K562 (cell line): ENCODE measurements at regions not wholly inside any gene's neighbourhood (a gene's known extent, or its start where the extent isn't known, plus 50 kb on each side); places are given as distances from the start of the nearest gene placed in this dataset.

Experiments used
- ATAC-seq: fragments of 200-7000 bp; cut with Tn5 transposase; 3 replicates; pipeline ENCODE4 v1.9.1; 2020; ENCODE audit warnings: moderate library complexity
- BruUV-seq: library from RNA; stranded (reverse); fragments of 400-500 nt; replicated peaks from 2 replicates; lab custom pipeline; 2021; lab: Mats Ljungman, UMichigan
- CTCF ChIA-PET: fragments of 300-600 bp; formaldehyde crosslinking; extraction: SDS; loops from one replicate; lab custom pipeline; 2021; ENCODE audit warnings: low intra/inter-chr PET ratio; lab: Yijun Ruan, JAX
- POLR2A ChIA-PET: fragments of 300-600, 350-650 bp; sonication (Branson Sonifier 250); formaldehyde crosslinking; extraction: SDS; loops from one replicate; lab custom pipeline; 2021; ENCODE audit warnings: antibody characterized with exemption, inconsistent platforms; lab: Yijun Ruan, JAX
- DNase-seq, 4 experiments: peaks; one replicate each; pipeline versions ENCODE4 v3.0.0 to v3.0.0-alpha.2; 2011 to 2018; ENCODE audit warnings: low spot score in 3 of 4, mixed read lengths in 3 of 4; ENCODE audit errors: extremely low read depth in 1 of 4
- FAIRE-seq: peaks from 2 replicates; lab custom pipeline; 2011; peaks lifted over from hg19 to GRCh38; lab: Jason Lieb, UNC
- H2AFZ ChIP-seq: 2 replicates; pipeline ENCODE4 v1.6.0; 2011; ENCODE audit warnings: low read depth, low read length, control low read depth, inconsistent platforms
- H3K27ac ChIP-seq: fragments of 200-600 bp; 3 replicates; pipeline ENCODE4 v1.8.0; 2011; ENCODE audit warnings: low read depth, mild to moderate bottlenecking, control low read depth, inconsistent platforms, low read length, moderate library complexity, mixed read lengths; ENCODE audit errors: extremely low read depth
- H3K27me3 ChIP-seq, 2 experiments: fragments of 300-600 bp in 1 of 2; 2 replicates in 1 of 2; 3 replicates in 1 of 2; pipeline versions ENCODE4 v1.6.0 to v1.8.0; 2011; ENCODE audit warnings: inconsistent platforms in 2 of 2, low read length in 2 of 2, mild to moderate bottlenecking in 1 of 2, mixed read lengths in 1 of 2, moderate library complexity in 1 of 2; ENCODE audit not compliant: control insufficient read depth in 2 of 2, insufficient read depth in 2 of 2
- H3K36me3 ChIP-seq: fragments of 300-600 bp; 3 replicates; pipeline ENCODE4 v1.8.0; 2011; ENCODE audit warnings: mild to moderate bottlenecking, low read length, inconsistent platforms; ENCODE audit not compliant: control insufficient read depth, insufficient read depth
- H3K4me1 ChIP-seq, 2 experiments: fragments of 200-600 bp in 1 of 2; replicated peaks in 1 of 2; 2 replicates in 1 of 2; 3 replicates in 1 of 2; pipeline versions ENCODE4 v1.5.1 to v1.8.0; 2011; ENCODE audit warnings: inconsistent platforms in 2 of 2, low read length in 2 of 2, mild to moderate bottlenecking in 1 of 2, mixed read lengths in 1 of 2, moderate library complexity in 1 of 2; ENCODE audit not compliant: control insufficient read depth in 2 of 2, insufficient read depth in 2 of 2
- H3K4me2 ChIP-seq: 2 replicates; pipeline ENCODE4 v1.6.1; 2011; ENCODE audit warnings: low read length, control low read depth, inconsistent platforms, mixed read lengths; ENCODE audit not compliant: insufficient read depth
- H3K4me3 ChIP-seq: fragments of 200-600 bp; sonication (generic), shearing (Covaris generic); 2 replicates; pipeline ENCODE4 v1.5.1; 2016; ENCODE audit warnings: control low read depth, inconsistent platforms
- H3K79me2 ChIP-seq: fragments of 200-600 bp; 3 replicates; pipeline ENCODE4 v1.8.0; 2011; ENCODE audit warnings: low read length, inconsistent platforms; ENCODE audit not compliant: control insufficient read depth, insufficient read depth
- H3K9ac ChIP-seq, 2 experiments: 2 replicates each; pipeline versions ENCODE4 v1.6.0 to v1.6.1; 2011; ENCODE audit warnings: low read depth in 2 of 2, low read length in 2 of 2, control low read depth in 1 of 2, inconsistent platforms in 1 of 2, mild to moderate bottlenecking in 1 of 2, mixed read lengths in 1 of 2; ENCODE audit not compliant: insufficient read depth in 1 of 2
- H3K9me1 ChIP-seq: one replicate; pipeline ENCODE4 v1.6.0; 2011; ENCODE audit warnings: inconsistent platforms, mild to moderate bottlenecking, low read length, moderate library complexity; ENCODE audit not compliant: control insufficient read depth, insufficient read depth
- H3K9me3 ChIP-seq: replicated peaks from 2 replicates; pipeline ENCODE4 v1.5.1; 2011; ENCODE audit warnings: low read depth, low read length, inconsistent platforms; ENCODE audit not compliant: control insufficient read depth, insufficient read depth
- H4K20me1 ChIP-seq: replicated peaks from 2 replicates; pipeline ENCODE4 v1.6.1; 2011; ENCODE audit warnings: low read length, inconsistent platforms, mixed read lengths; ENCODE audit not compliant: control insufficient read depth, insufficient read depth
- CC2D1A ChIP-seq: fragments of 450-650 bp; IDR thresholded peaks from 2 replicates; pipeline ENCODE4 v1.6.1; 2017; ENCODE audit warnings: mild to moderate bottlenecking
- ETV6 ChIP-seq, 3 experiments: fragments of 150-350 bp in 1 of 3; sonication (generic) in 1 of 3; formaldehyde crosslinking in 1 of 3; IDR thresholded peaks; 2 replicates each; pipeline versions ENCODE4 v1.6.1 to v1.8.0; 2014 to 2022; ENCODE audit warnings: borderline replicate concordance in 2 of 3, low read depth in 2 of 3, antibody characterized with exemption in 1 of 3, low read length in 1 of 3, mild to moderate bottlenecking in 1 of 3, missing genetic modification reagents in 1 of 3
- FOXJ2 ChIP-seq: fragments of 200-800 bp; sonication (Bioruptor generic); IDR thresholded peaks from 2 replicates; pipeline ENCODE4 v1.6.1; 2016; ENCODE audit warnings: missing genetic modification characterization, missing compliant biosample characterization
- NBN ChIP-seq: fragments of 450-650 bp; IDR thresholded peaks from 2 replicates; pipeline ENCODE4 v1.6.1; 2016; ENCODE audit warnings: low read depth, mild to moderate bottlenecking
- NCOA6 ChIP-seq: fragments of 450-650 bp; IDR thresholded peaks from 2 replicates; pipeline ENCODE4 v1.6.1; 2017; ENCODE audit warnings: mild to moderate bottlenecking
- NFXL1 ChIP-seq: fragments of 450-650 bp; formaldehyde crosslinking; IDR thresholded peaks from 2 replicates; pipeline ENCODE4 v1.4.0; 2021; ENCODE audit warnings: mild to moderate bottlenecking
- NFYB ChIP-seq: IDR thresholded peaks from 2 replicates; pipeline ENCODE4 v1.6.1; 2011; ENCODE audit warnings: mild to moderate bottlenecking, moderate library complexity; ENCODE audit not compliant: insufficient read length; ENCODE audit errors: extremely low read depth
- POLR2H ChIP-seq: IDR thresholded peaks from 2 replicates; pipeline ENCODE4 v1.6.1; 2016; ENCODE audit warnings: missing genetic modification characterization, low read depth, mild to moderate bottlenecking, control low read depth, missing compliant biosample characterization, moderate library complexity
- RBM17 ChIP-seq: fragments of 200-400 bp; formaldehyde crosslinking; IDR thresholded peaks from 2 replicates; pipeline ENCODE4 v1.6.1; 2017; ENCODE audit warnings: low read depth, mild to moderate bottlenecking, low read length, borderline replicate concordance
- WGBS: fragments of 100-300 bp; shearing (Covaris generic); methylation state at CpG from one replicate; pipeline ENCODE4 v1.1.6; 2016; ENCODE audit warnings: low coverage, mixed read lengths; ENCODE audit not compliant: insufficient coverage; ENCODE audit errors: missing lambda C conversion rate; 5-methylcytosine and 5-hydroxymethylcytosine counted together
- in situ Hi-C: fragments of 300-500 bp; cut with MboI; formaldehyde crosslinking; loops from 4 replicates; pipeline ENCODE4 v1.15.0; 2018; ENCODE audit warnings: inconsistent platforms, mixed read lengths
- intact Hi-C: fragments of 100-400 bp; cut with micrococcal nuclease; formaldehyde crosslinking; loops from 2 replicates; pipeline ENCODE4 v1.14.2; 2022
- TF ChIP-seq, protein P1 (sequence below): sonication (generic); formaldehyde crosslinking; IDR thresholded peaks from 2 replicates; pipeline ENCODE4 v1.8.1; 2023; ENCODE audit warnings: mild to moderate bottlenecking, missing genetic modification reagents
- TF ChIP-seq, protein P2 (sequence below): fragments of 250-450 bp; sonication (Bioruptor Pico); IDR thresholded peaks from 2 replicates; pipeline ENCODE4 v1.8.0; 2022; ENCODE audit warnings: moderate library complexity, mild to moderate bottlenecking, inconsistent platforms

DNA sequence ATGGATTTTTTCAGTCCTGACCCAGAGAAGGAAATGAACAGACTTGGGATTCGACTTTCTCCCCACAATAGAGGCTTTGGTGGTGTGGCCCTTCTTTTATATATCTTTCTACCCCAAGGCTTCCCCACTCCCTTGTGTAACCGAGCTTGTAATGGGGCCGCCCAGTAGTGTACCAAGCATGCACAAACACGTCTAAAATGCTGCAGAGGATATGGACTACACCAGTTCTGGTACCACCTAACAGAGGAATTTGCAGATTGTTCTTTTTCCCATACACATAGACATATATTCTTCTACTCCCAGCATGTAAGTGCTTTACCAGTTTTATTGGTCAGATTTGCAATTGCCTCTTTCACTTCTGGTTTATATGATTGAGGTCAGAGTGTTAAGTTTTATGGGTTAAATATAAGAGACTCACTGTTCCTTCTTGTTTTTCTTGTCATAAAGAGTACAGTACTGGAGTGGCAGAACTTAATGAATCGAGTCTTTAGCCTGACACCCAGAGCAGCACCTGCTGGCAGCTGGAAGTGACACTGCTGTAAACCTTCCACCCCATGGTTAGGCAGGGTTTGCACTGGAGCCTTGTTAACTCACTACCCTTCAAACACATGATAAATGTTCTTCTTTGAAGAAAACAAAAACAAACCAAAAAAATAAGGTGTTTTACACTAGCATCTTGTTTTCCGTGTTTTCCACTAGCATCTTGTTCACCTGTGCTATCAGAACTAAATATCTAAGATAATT is 198.6 kb downstream of the PTPRC start (continued):
- TF ChIP-seq POLR2H (tag) = no peak

DNA sequence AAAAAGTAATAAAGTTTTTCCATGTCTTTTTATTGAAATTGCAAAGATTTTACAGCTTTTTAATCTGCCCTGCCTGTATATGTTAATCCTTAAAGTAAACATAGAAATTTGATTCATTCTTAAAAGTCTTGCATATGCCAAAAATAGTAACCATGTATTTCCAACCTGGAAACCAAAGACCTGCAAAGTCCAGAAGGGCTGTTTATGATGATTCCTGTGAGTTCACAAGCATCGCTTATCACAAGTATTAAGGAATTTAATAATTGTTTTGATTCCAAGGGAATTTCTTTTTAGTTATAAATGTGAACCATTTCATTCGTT is 199.1 kb downstream of the PTPRC start:
- ATAC-seq (no peak), DNase-seq (no peak), FAIRE-seq (no peak)
- H3K9ac ChIP-seq = no peak overlapping the region
- no peaks in the 10 kb centered on the region for H4K20me1 ChIP-seq
- H3K27me3 ChIP-seq = no peaks in the 10 kb centered on the region
- no TSS peak for BruUV-seq
- H3K4me1 ChIP-seq = no peaks in the 10 kb centered on the region
- no peaks in the 10 kb centered on the region for H3K36me3 ChIP-seq
- in situ Hi-C loops = no loop called here
- H3K79me2 ChIP-seq = no peaks in the 10 kb centered on the region
- H3K4me3 ChIP-seq = no peak overlapping the region
- no peaks in the 10 kb centered on the region for H3K9me1 ChIP-seq
- H3K27ac ChIP-seq = no peak overlapping the region
- TF ChIP-seq NCOA6 = no peak
- no peak for TF ChIP-seq FOXJ2 (tag)
- TF ChIP-seq NFXL1 = no peak
- no peak for TF ChIP-seq NBN
- no peak for TF ChIP-seq RBM17
- TF ChIP-seq CC2D1A = no peak
- TF ChIP-seq, protein P1, sequence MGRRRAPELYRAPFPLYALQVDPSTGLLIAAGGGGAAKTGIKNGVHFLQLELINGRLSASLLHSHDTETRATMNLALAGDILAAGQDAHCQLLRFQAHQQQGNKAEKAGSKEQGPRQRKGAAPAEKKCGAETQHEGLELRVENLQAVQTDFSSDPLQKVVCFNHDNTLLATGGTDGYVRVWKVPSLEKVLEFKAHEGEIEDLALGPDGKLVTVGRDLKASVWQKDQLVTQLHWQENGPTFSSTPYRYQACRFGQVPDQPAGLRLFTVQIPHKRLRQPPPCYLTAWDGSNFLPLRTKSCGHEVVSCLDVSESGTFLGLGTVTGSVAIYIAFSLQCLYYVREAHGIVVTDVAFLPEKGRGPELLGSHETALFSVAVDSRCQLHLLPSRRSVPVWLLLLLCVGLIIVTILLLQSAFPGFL (CRISPR knock-in tag) = no peak
- TF ChIP-seq ETV6 (IDR thresholded peaks at IDR 0.05; ENCODE audit: borderline replicate concordance in 1 of 2, low read depth in 2 of 2, low read length in 1 of 2) = no peak
- no peak for TF ChIP-seq ETV6 (CRISPR knock-in tag; IDR thresholded peaks at IDR 0.05; ENCODE audit: borderline replicate concordance)
- TF ChIP-seq, protein P2, sequence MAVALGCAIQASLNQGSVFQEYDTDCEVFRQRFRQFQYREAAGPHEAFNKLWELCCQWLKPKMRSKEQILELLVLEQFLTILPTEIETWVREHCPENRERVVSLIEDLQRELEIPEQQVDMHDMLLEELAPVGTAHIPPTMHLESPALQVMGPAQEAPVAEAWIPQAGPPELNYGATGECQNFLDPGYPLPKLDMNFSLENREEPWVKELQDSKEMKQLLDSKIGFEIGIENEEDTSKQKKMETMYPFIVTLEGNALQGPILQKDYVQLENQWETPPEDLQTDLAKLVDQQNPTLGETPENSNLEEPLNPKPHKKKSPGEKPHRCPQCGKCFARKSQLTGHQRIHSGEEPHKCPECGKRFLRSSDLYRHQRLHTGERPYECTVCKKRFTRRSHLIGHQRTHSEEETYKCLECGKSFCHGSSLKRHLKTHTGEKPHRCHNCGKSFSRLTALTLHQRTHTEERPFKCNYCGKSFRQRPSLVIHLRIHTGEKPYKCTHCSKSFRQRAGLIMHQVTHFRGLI (CRISPR knock-in tag) = no peak
- TF ChIP-seq NFYB = no peak
- TF ChIP-seq, all 486 proteins: peak for 0
- POLR2A ChIA-PET = no interaction called here
- H2AFZ ChIP-seq = no peak overlapping the region
- H3K4me2 ChIP-seq = no peak overlapping the region
- CTCF ChIA-PET = no interaction called here
- H3K9me3 ChIP-seq = no peaks in the 10 kb centered on the region; the same call in 1 of the 2 replicates
- intact Hi-C loops = no loop called here
- 2% methylated on average over 2 of the region's 2 CpGs for WGBS
